Stimulated activated CD8-positive, alpha-beta memory T cell treated with anti-CD3 and anti-CD28 coated beads, Interleukin-4, amount 100 ng/mL, for 24 hours (primary cell): ENCODE measurements at regions not wholly inside any gene's neighbourhood (a gene's known extent, or its start where the extent isn't known, plus 50 kb on each side); places are given as distances from the start of the nearest gene placed in this dataset.
"Not testable (repeated sequence)": the region's sequence is repeated elsewhere in the genome, so short reads cannot be mapped to it uniquely, and the experiment has no call there.

Experiments used
- DNase-seq: peaks from one replicate; pipeline ENCODE4 v3.0.0-alpha.2; 2020; ENCODE audit warnings: low read depth

DNA sequence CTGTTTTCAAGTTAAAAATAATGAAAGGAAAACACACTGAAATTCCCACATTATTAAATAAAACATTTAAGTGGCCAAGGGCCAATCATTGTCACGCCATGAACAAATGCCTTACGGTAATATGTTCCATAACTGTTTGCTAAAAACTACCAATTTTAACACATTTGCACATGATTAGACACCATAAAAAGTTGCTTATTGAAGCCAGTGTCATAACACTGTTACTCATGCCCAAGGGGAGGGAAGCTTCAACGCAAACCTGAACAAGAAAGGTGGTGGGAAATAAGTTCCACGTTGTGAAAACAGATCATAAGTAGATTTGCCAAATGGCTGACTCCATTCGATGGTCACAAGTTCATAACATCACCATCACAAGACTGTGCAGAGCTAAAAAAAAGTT lies 739.3 kb upstream of the FAM241A start:
- DNase-seq = no peak

DNA sequence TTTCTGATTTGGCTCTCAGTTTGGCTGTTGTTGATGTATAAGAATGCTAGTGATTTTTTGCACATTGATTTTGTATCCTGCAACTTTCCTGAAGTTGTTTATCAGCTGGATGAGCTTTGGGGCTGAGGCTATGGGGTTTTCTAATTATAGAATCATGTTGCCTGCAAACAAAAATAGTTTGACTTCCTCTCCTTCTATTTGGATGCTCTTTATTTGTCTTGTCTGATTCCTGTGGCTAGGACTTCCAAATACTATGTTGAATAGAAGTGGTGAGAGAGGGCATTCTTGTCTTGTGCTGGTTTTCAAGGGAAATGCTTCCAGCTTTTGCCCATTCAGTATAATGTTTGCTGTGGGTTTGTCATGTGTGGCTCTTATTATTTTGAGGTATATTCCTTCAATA lies 734.7 kb upstream of the FAM241A start:
- no peak for DNase-seq

DNA sequence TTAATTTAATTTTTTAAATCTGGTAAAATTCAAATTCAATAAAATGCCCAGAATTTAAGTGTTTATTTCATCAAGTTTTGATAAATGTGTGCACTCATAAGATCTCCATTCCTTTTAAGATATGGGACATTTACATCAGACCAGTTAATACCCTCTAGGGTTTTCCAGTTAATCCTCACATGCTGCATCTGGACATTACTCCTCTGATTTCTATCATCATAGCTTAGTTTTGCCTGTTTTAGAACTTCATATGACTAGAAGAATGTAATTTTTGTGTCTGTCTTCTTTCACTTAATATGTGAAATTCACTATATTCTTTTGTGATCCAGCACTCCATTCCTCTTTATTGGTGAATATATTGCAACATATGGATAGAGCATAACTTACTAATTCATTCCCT lies 727.7 kb upstream of the FAM241A start:
- DNase-seq = no peak

DNA sequence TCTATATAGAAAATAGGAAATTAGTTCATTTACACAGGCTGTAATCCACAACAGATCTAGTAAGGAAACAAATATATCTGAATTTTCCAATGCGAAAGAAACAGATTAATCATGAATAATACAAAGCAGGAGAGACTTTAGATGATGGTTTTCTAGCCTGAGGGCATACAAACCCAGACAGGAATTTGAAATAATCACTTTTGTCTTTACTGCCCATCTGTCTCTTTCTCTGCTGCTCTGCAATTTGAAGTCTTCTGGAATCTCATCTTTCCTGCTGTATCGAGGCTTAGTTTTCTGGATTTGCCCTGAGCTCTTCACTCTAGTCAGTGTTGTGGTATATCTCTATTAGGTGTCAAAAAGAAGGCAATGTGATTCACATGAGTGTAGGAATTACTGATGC lies 711.8 kb upstream of the FAM241A start:
- no peak for DNase-seq

DNA sequence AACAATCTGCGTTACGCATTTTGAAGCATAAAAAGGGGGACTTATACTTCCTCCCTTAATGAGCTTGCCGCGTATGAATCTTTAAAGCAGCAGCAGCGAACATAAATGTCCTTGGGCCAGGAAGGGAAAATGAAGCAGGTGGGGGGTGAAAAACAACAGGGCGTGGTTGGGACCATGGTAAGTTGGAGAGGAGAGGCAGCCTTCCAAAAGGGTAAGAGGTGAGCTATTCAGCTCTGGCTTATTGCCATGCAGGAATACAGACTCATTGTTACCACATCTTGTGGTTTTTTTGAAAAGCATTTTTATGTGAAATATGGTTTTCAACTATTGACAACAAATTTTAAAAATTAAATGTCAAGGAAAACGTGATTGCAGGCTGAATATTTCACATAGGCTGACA lies 710.7 kb upstream of the FAM241A start:
- no peak for DNase-seq

DNA sequence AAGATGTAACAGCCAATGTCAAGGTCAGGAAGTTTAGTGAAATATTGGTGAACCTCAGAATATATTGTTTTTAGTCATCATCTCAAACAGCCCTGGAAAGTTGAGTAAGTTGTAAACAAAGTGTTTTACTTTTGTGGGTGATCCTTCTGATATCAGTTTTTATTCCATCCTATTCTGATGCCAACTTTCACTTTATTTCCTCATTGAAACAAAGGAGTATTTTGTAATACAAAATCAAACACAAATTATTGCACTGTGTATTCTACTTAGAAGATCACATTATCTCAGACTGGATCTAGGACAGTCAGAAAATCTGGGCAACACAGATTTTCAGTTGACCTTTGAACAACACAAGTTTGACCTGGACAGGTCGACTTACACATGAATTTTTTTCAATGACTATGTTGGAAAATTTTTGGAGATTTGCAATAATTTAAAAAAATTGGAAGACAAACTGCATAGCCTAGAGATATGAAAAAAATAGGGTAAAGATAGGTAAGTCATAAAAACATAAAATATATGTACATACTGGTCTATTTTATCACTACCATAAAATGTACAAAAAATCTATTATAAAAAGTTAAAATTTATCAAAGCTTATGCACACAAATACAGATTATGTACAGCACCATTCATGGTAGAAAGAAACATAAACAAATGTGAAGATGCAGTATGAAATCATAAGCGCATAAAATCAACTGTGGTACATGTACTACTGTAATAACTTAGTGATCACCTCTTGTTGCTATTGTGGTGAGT lies 709.1 kb upstream of the FAM241A start:
- no peak for DNase-seq

DNA sequence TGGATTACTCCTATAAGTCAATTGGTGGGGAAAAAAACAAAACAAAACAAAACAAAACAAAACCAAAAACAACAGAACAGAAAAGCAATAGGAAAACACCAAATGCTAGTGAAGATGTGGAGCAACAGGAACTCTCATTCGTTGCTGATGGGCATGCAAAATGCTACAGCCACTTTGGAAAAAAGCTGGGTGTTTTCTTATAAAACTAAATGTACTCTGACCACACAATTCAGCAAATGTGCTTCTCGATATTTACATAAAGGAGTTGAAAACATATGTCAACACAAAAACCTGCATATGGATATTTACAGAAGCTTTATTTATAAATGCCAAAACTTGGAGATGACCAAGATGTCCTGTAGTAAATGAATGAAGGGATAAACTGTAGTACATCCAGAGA lies 703.6 kb upstream of the FAM241A start:
- no peak for DNase-seq

DNA sequence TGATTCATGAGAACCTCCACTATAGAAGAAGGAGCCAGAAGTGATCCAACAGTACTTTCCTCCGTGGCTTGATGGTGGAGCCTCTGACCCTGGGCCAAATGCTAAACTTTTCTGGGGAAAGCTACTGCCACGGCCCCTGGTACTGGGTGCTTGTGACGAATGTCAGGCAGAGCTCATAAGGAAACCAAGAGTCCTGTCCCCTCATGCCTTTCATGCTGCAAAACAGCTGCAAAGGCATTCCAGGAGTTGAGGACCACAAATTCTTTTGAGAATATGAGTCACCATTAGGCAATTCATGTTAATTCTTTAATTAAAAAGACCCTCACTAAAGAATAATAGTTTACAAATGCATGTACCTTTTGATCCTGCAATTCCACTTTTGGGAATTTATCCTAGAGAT lies 700.4 kb upstream of the FAM241A start:
- DNase-seq = not testable (repeated sequence)

DNA sequence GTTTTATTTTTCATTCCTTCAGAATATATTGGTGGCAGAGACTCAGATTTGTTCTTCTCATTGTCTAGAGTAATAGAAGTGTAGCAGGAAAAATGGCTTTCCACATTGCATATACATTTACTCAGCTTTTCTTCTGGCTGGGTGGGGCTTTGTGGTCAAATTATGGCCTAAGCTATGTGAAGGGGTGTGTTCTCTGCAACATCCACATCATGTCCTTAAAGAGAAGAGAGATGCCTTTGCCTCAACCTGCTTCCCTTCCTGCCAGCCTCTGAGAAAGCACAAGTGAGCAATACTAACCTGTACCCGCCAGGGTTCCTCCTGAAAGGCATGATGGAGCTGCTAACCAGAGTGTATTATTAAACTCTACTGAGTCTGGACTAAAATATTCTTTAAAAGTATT lies 695.6 kb upstream of the FAM241A start:
- no peak for DNase-seq

DNA sequence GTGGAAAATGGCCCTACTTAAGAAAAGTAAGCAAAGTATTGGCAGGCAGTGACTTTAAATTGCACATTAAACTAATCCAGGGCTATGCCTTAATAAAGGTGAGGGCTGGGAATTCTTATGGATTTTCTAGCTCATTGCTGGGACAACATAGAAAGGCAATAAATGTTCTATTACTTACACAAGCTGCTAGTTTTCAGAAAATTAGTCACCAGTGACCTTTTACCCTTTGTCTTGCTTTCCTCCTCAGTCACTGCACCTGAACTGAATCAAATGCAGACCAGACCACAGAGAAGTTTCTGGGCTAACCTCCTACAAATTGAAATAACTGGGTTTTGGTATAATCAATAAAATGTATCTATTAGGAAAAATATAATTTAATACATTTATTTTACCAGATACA lies 694.4 kb upstream of the FAM241A start:
- no peak for DNase-seq

DNA sequence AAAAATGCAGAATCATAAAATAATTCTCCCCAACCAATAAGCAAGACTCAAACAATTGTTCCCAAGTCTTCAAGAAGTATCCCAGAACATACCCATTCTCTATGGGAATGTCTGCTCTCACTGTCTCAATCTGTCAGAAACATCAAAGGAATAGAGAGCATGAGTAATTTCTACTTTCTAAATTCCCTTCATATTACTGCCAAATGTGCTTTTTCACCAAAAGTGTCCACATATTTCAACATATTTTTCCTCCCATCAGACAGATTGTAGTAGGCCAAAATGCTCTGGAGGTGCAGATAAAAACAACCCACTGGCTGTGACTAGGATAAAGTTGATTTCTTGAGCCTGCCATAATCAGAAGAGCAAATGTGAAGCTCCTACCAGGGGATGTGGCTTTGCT lies 692.0 kb upstream of the FAM241A start:
- DNase-seq = no peak

DNA sequence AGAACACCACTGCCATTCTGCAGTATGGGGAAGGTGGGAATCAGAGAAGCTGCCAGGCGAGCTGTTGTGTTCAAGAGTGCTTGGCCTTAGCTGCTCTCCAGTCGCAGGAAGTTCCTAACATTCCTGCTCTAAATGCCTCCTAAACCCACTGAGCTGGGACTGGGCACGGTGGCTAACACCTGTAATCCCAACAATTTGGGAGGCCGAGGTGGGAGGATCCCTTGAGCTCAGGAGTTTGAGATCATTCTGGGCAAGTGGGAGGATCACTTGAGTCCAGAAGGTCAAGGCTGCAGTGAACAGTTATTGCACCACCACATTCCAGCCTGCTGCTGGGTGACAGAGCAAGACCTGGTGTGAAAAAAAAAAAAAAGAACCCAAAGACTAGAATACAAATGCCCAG lies 690.3 kb upstream of the FAM241A start:
- DNase-seq = no peak

DNA sequence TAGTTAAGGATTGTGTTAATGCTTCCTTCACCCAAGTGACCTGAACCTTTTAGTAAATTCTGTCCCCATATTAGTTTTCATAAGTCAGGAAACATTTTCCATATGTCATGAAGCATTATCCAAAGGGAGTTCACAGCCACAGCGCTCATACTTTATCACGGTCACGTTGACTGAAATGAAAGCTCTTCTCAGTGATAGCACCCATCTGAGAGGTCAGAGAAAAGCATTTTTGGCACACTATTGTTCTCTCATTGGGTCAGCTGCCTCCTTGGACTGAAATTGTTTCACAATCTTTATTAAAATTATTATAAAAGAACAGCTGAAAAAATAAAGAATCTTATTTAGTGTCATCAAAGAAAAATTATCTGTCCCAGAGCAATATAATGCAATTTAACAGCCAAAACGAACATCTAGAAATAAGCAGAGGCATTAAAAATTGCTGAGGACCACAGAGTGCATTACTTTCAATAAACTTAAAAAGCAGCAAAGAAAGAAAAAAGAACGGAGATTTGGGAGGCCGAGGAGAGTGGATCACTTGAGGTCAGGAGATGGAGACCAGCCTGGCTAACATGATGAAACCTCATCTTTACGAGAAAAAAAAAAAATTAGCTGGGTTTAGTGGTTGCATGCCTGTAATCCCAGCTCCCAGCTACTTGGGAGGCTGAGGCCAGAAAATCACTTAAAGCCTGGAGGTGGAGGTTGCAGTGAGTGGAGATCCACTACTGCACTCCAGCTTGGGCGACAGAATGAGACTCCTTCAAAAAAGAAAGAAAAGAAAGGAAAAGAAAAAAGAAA lies 680.8 kb upstream of the FAM241A start:
- no peak for DNase-seq

DNA sequence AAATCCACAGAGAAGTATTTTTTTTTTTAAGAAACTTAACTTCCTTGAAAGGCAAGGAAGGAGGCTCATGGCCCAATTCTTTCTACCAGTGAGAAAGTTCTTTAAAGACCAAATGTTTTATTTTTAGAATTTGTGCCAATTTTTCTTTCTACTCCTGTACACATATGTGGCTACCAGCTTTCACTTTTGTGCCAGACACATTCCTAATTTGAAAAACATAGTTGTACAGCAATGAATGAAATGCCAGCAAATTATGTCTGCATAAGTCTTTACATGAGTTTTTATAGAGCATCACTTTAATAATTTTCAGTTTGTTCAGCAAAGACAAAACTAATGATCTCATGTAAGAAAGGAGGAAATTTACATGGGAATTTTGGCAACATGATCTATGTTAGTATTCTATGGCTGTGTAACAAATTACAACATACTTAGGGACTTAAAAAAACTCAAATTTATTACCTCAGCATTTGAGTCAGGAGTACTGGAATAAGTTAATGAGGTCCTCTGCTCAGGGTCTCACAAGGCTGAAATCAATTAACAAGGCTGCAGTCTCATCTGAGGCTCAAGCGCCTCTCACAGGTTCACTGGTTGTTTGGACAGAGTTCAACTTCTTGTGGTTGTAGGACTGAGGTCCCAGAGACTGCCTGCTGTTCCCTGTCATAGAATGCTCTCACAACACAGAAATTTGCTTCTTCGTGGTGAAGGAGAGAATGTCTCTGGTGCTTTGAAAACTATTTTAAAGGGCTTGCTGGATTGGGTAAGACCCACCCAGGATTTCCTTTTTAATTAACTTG lies 678.2 kb upstream of the FAM241A start:
- DNase-seq = no peak

DNA sequence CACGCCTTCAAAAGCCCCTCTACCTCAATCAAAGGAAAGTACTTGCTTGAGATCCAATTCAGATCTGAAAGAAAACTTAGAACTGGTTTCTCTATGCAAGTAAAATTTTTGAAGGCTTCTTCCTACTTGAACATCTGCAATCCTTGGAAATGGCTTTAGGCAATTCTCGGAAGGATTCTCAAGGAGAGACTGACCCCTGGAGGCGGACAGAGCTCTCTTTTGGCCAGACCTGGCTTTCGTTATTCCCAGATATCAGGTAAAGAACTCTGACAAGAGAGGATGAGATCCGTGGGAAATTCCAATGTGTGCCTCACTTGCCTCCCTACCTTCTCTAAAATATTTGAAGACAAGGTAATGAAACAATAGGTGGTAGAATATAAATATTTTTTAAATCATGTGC lies 670.3 kb upstream of the FAM241A start:
- DNase-seq = no peak

DNA sequence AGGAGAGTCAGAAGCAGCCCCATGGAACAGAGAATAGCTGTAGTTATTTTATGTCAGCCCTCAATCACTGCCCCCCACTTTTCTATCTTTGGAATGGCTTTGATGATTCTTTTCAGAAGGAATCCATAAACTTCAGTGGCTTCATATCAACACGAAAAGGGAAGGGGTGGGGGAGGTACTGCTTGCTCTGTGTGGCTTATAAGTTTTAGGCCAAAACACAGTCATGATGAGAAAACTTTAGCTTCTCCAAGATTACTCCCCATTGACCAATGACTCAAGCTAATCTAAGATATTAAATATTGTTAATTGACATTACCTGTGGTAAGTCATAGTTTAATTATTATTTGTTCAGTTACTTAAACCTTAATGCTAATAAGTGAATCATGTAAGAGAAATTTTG lies 669.6 kb upstream of the FAM241A start:
- DNase-seq = no peak

DNA sequence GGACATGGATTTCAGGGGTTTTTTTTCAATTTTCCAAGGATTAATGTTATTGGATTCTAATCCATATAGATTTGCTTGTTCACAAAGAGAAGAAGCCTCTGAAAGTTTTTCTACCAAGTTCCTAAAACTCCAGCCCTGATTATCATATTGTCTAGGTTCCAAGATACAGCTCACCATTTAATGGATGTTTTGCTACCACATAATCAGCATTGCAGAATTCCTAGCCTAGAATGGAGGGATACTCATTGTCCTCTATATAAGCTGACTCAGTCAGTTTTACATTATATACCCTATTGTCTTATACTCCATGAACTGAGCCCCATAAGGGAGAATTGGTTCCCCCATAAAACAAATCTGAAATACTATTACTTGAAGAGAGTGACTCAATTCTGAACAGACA lies 664.7 kb upstream of the FAM241A start:
- DNase-seq = no peak

DNA sequence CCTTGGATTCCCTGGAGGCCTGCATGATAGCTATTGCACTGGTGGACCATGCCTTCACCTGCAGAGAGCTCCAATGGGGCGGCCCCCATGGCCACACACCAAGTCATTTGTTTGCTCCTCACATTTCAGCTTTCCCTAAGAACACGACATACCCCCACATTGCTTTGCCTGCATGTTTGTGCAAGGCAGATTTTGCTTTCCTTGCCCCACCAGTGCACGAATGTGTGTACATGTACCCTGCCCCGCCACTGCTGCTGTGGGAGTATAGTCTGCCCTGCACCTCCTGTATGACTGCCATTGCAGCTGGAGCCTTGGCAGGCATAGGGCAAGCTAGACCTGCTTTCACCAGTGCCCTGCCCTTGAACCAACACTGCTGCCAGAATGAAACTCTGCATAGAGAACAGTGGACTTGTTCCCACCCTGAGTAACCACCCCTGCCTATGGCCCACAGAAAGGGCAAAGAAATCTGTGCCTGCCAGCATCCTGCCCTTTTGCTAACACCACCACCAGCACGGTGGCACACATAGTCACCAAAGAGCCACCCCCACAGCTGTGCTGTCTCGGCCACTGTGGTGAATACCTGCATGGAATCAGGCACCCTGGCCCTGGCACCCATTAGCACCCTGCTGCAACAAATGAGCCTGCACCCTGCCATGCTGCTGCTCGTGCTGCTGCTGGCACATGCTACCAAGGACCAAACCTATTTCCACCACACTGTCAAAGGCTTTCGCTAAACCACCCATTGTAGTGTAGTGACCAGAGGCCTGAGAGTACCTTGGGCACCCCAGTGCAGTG lies 661.7 kb upstream of the FAM241A start:
- no peak for DNase-seq

DNA sequence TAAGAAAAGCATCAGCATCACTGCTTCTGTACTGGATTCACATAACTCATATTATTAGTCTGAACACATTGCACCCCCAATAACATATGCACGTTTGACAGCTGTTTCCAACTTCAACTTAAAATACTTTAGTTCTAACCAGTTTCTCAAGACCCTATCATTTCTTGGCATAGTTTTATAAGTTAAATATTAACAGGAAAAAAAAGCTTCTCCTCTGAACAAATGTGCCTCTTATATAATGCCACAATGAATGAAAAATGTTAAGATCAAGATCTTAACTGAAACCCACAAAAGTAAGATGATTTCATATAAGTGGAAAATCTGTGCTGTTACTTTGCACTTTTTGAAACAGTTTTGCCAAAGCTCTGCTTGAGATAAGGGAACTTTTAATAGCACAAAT lies 652.8 kb upstream of the FAM241A start:
- no peak for DNase-seq

DNA sequence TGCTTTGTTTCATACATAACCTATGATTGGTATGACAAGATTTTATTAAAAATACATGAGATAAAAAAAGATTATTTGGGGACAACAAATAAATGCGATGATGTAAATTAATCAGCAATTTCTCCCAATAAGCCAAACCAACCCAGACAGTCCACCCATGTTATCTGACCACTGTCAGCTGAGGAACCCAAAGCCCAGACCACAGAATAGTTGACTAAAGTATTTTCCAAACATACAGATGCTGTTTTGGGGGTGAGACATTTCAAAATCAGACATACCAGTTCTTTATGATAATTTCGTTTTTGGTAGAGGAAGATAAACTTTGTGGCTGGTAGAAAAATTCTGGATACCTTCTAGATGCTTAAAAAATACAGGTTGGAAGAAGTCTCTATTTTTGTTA lies 650.8 kb upstream of the FAM241A start:
- no peak for DNase-seq

DNA sequence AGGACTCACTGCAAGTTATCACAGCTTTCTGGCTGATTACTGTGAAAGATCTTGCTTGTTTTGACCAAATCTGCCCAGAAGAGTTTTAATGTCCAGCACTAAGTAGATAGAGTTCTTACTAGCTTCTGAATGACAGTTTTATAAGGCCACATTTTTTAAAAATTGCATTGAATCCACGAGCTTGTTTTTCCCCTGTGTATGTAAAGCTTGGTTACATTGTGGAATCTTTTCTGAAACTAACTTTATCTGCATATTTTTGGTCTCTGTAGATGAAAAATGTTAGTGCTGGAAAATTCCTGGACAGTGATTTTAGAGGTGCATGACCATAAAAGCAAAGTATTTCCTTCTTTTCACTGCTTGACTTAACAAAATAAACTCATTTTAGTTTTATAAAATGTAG lies 650.3 kb upstream of the FAM241A start:
- no peak for DNase-seq

DNA sequence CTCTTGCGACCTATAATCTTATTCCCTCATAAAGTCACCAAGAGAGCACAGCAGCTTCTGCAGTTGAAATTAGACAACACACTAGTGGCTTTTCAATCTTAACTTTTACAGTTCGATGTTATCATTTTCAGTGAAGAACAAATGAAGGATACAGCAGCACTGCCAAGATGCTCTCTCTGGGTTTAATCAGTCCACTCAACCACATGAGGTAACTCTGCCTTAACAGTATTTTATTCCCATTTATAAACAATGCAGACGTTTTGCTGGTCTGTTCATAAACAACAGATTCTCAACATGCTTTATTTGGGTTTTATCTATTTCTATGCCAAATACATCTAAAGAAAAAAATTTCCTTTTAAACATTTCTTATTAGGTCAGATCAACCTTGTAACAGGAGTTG lies 646.0 kb upstream of the FAM241A start:
- no peak for DNase-seq
